HCT116 (cell line): ENCODE measurements at regions not wholly inside any gene's neighbourhood (a gene's known extent, or its start where the extent isn't known, plus 50 kb on each side); places are given as distances from the start of the nearest gene placed in this dataset.

Experiments used
- CEBPB ChIP-seq: IDR thresholded peaks from 2 replicates; pipeline ENCODE4 v1.6.1; 2012; ENCODE audit warnings: low read depth
- EZH2 ChIP-seq: fragments of 200-600 bp; sonication (generic); IDR thresholded peaks from 2 replicates; pipeline ENCODE4 v1.6.1; 2017; ENCODE audit warnings: antibody characterized with exemption, mixed run types
- POLR2A ChIP-seq: IDR thresholded peaks from 2 replicates; pipeline ENCODE4 v1.7.0; 2011; ENCODE audit warnings: borderline replicate concordance; ENCODE audit not compliant: insufficient read depth, insufficient read length; ENCODE audit errors: extremely low read depth
- POLR2AphosphoS5 ChIP-seq: IDR thresholded peaks from 2 replicates; pipeline ENCODE4 v1.6.1; 2011; ENCODE audit warnings: mild to moderate bottlenecking, low read depth, low read length, moderate library complexity
- TCF7L2 ChIP-seq: IDR thresholded peaks from 2 replicates; pipeline ENCODE4 v1.7.0; 2011; ENCODE audit warnings: borderline replicate concordance, inconsistent platforms; ENCODE audit not compliant: insufficient read depth, insufficient read length; ENCODE audit errors: extremely low read depth
- YY1 ChIP-seq: IDR thresholded peaks from 2 replicates; pipeline ENCODE4 v1.6.1; 2011; ENCODE audit warnings: low read length, low read depth, moderate library complexity, mild to moderate bottlenecking; ENCODE audit not compliant: insufficient replicate concordance; ENCODE audit errors: extremely low read depth
- ZBTB33 ChIP-seq: IDR thresholded peaks from 2 replicates; pipeline ENCODE4 v1.6.1; 2011; ENCODE audit warnings: mild to moderate bottlenecking, low read length, moderate library complexity; ENCODE audit not compliant: insufficient replicate concordance; ENCODE audit errors: extremely low read depth
- TF ChIP-seq, protein P1 (sequence below), 3 experiments: fragments of 200-600 bp in 1 of 3; sonication (generic) in 1 of 3; IDR thresholded peaks in 2 of 3; conservative IDR thresholded peaks in 1 of 3; 2 replicates each; pipeline ENCODE4 v1.5.1; 2012 to 2017; ENCODE audit warnings: low read depth in 2 of 3, low read length in 2 of 3, antibody characterized with exemption in 1 of 3, borderline replicate concordance in 1 of 3, control low read depth in 1 of 3, mild to moderate bottlenecking in 1 of 3, mixed read lengths in 1 of 3, mixed run types in 1 of 3, moderate library complexity in 1 of 3; ENCODE audit not compliant: insufficient read depth in 1 of 3
- TF ChIP-seq, protein P2 (sequence below): IDR thresholded peaks from 2 replicates; pipeline ENCODE4 v1.6.1; 2012

DNA sequence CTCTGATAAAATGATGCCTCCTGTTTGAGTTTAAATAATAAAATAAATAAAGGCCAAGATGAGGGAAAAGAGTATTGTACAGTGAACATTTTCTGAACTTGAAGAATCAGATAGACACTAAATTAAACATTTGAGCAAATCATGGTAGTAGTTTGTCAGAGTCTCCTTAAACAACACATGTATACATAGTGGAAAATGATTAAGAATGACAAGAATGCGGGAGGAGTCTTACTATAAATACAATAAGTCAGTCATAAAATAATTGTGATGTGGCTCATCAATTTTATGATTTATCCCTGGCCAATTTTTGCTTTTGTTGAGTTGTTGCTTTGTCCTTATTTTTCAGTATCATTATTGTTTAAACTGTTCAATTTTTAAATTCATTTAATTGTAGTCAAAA is 158.0 kb upstream of the TMC3 start:
- TF ChIP-seq POLR2A (no peak), TCF7L2 (no peak), ZBTB33 (no peak), EZH2 (no peak), CEBPB (no peak), YY1 (no peak), POLR2AphosphoS5 (no peak)
- TF ChIP-seq, protein P1, sequence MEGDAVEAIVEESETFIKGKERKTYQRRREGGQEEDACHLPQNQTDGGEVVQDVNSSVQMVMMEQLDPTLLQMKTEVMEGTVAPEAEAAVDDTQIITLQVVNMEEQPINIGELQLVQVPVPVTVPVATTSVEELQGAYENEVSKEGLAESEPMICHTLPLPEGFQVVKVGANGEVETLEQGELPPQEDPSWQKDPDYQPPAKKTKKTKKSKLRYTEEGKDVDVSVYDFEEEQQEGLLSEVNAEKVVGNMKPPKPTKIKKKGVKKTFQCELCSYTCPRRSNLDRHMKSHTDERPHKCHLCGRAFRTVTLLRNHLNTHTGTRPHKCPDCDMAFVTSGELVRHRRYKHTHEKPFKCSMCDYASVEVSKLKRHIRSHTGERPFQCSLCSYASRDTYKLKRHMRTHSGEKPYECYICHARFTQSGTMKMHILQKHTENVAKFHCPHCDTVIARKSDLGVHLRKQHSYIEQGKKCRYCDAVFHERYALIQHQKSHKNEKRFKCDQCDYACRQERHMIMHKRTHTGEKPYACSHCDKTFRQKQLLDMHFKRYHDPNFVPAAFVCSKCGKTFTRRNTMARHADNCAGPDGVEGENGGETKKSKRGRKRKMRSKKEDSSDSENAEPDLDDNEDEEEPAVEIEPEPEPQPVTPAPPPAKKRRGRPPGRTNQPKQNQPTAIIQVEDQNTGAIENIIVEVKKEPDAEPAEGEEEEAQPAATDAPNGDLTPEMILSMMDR (IDR thresholded peaks at IDR 0.05 in 2 of 3, conservative IDR thresholded peaks at IDR 0.05 in 1 of 3; ENCODE audit: borderline replicate concordance in 1 of 3, insufficient read depth in 1 of 3, low read depth in 2 of 3, low read length in 2 of 3): no peak
- TF ChIP-seq, protein P2, sequence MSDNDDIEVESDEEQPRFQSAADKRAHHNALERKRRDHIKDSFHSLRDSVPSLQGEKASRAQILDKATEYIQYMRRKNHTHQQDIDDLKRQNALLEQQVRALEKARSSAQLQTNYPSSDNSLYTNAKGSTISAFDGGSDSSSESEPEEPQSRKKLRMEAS: no peak
